Embryonic facial prominence (tissue), 1 donor: ENCODE measurements at regions not wholly inside any gene's neighbourhood (a gene's known extent, or its start where the extent isn't known, plus 50 kb on each side); places are given as distances from the start of the nearest gene placed in this dataset.

Experiments used
- DNase-seq: peaks from one replicate; pipeline ENCODE4 v3.0.0-alpha.2; 2016; ENCODE audit errors: extremely low spot score

DNA sequence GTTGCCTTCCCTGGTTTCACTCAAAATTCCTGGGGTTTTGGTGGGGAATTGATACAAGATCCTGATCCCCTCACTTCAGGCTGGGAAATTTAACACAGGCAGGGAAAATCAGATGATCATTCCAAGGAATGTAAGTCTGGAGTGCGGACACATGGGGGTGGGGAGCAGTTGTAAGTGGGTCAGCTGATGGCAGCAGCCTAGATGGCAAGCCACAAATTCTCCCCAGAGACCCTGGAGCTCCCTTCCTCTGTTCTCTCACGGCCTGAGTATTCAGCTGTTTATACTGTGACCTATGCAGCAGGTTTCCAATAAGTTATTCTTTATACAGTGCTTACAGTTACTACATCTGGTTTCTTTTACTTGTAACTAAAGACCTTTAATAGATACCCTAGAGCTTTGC is 144.9 kb downstream of the SH3BGRL2 start:
- DNase-seq, result no peak

DNA sequence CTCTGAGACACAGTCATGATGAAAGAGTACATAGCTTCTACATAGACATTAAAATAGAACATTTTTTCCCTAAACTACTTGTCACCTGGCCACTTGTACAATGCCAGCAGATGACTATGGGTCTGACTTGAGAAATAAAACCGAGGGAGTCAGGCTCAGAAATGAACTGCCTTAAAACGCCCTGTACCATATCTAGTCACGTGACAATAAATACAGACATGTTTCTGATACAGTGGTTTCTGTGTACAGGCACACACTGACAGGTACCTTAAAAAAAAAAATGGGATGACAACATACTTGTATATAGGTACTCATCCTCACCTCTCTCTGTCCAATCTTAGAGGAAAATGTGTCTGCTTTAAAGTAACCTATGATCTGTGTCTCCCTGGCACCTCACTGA is 144.1 kb downstream of the SH3BGRL2 start:
- DNase-seq, result no peak

DNA sequence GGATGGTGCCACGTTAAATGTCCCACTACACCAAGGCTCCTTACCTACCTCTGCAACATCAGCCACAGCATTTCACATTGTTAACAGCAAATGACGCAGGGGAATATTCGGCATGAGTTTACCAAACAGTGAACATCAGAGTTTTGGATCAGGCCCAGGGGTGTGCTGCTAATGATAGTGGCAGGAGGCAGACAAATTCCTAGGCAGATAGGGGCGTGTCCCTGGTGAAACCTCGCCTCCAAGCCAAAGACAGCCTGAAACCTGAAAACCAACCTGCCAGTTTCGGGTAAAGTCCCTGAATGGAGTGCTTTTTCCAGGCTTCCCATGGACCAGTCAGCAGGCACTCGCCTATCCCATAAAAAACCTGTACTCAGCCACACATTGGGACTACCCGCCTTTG is 133.6 kb downstream of the SH3BGRL2 start:
- DNase-seq, result no peak

DNA sequence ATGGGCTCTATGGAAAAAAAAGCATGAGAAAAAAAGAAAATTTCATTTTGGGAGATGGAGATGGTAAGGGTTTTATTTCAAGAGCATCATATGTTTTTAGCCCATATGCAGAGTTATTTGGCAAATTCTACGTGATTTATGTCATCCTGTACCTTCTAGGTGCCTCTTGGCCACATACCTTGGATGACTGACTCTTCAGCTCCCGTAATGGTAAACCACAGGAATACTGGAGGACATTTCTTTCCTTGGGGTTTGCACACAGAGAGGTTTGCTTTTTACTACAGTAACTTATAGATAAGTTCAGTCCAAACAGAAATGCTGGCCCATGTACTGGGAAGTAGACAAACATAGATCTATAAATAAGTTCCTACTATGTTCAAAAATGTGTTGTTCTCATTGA is 132.2 kb downstream of the SH3BGRL2 start:
- DNase-seq, result no peak

DNA sequence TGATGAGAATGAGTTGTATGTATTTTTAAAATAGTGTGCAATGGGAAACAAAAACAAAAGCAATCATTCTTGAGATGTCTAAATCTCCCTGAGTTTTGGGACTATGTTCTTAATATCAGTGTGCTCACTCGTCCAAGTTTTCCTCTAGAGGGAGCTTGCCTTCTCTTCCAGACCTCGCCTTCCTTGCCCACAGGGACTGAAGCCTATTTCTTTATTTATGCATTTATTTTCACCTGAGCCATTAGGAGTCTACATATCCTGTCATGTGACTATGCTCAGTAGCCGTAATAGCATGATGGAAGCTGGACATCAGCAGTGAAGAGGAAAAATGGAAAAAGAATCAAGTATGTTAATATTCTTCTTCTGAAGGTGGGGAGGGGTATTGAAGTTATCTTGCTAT is 131.2 kb downstream of the SH3BGRL2 start:
- DNase-seq, result no peak

DNA sequence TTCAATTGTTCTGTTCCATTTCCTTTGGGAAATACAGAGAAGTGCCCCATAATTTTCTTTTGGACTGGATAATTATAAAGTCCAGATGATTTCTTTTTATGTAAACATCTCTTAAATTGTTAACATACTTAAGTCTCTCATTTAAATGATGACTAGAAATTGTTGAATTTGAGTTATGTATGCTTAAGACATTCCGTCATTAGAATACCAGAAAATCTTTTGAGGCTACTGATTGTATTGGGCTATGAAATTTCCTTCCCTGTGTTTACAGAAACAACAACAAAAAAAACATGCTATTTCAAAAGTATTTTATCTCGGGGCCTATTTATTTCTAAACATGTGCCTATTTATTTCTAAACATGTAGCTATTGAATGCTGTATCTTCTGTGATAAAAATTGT is 125.4 kb downstream of the SH3BGRL2 start:
- DNase-seq, result no peak

DNA sequence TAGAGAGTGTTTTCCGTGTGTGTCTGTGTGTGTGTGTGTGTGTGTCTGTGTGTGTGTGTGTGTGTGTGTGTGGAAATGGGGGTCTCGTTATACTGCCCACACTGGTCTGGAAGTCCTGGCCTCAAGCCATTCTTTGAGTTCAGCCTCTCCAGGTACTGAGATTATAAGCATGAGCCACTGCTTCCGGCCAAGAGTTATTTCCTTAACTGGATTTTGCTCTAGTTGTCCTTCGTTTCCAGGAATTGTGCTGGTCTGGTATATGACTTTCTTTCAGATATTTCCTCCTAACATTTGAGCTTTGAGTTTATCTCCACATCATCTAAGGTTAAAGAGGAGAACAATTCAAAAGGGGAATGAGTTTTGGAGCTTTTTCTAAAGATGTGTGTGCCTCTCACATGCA is 124.8 kb downstream of the SH3BGRL2 start:
- DNase-seq, result no peak
